HG03521 (cell line): ENCODE measurements at regions not wholly inside any gene's neighbourhood (a gene's known extent, or its start where the extent isn't known, plus 50 kb on each side); places are given as distances from the start of the nearest gene placed in this dataset.

Experiments
- ATAC-seq: cut with Tn5 transposase; IDR thresholded peaks from one replicate; pipeline ENCODE4 v1.9.1; 2021; ENCODE audit warnings: mild to moderate bottlenecking, moderate library complexity; ENCODE audit not compliant: unreplicated experiment

GRCh38 chr20:23232679-23233308 lies 117.8 kb upstream of the NXT1 start:
- no peak for ATAC-seq

GRCh38 chr20:23232219-23232581 lies 118.4 kb upstream of the NXT1 start:
- ATAC-seq, result no peak

- no peak for ATAC-seq
Observed at GRCh38 chr20:23231561-23232218, 118.9 kb upstream of the NXT1 start.

- no peak for ATAC-seq
Observed at GRCh38 chr20:23230766-23231385, 119.7 kb upstream of the NXT1 start.

GRCh38 chr20:23229989-23230388 lies 120.6 kb upstream of the NXT1 start:
- no peak for ATAC-seq

GRCh38 chr20:23228912-23229311 lies 121.7 kb upstream of the NXT1 start:
- ATAC-seq, result no peak

GRCh38 chr20:23227976-23228375 lies 122.6 kb upstream of the NXT1 start:
- ATAC-seq, result no peak

GRCh38 chr20:23227274-23227673 lies 123.3 kb upstream of the NXT1 start:
- no peak for ATAC-seq

GRCh38 chr20:23226612-23227265 lies 123.9 kb upstream of the NXT1 start:
- ATAC-seq, result no peak

- ATAC-seq, result no peak
Observed at GRCh38 chr20:23225407-23226060, 125.1 kb upstream of the NXT1 start.

- no peak for ATAC-seq
Observed at GRCh38 chr20:23224806-23225205, 125.8 kb upstream of the NXT1 start.

- no peak for ATAC-seq
Observed at GRCh38 chr20:23223908-23224580, 126.5 kb upstream of the NXT1 start.

- ATAC-seq, result no peak
Observed at GRCh38 chr20:23222531-23223200, 127.9 kb upstream of the NXT1 start.

- ATAC-seq, result no peak
Observed at GRCh38 chr20:23217023-23217422, 130.9 kb upstream of the CD93 start.

- ATAC-seq, result no peak
Observed at GRCh38 chr20:23215344-23215995, 129.3 kb upstream of the CD93 start.

GRCh38 chr20:23214903-23215302 lies 128.8 kb upstream of the CD93 start:
- no peak for ATAC-seq

- ATAC-seq, result no peak
Observed at GRCh38 chr20:23212464-23212995, 126.4 kb upstream of the CD93 start.

- no peak for ATAC-seq
Observed at GRCh38 chr20:23212011-23212410, 125.9 kb upstream of the CD93 start.

- no peak for ATAC-seq
Observed at GRCh38 chr20:23211164-23211563, 125.0 kb upstream of the CD93 start.
